Neural cell (in vitro differentiated cells): ENCODE measurements at regions not wholly inside any gene's neighbourhood (a gene's known extent, or its start where the extent isn't known, plus 50 kb on each side); places are given as distances from the start of the nearest gene placed in this dataset.

Experiments used
- H2AFZ ChIP-seq: fragments of 200-600, 300-800 bp; sonication (generic), shearing (Covaris generic); 2 replicates; pipeline ENCODE4 v1.6.0; 2014; ENCODE audit warnings: low read depth, mild to moderate bottlenecking, antibody characterized with exemption, low read length, moderate library complexity
- H3F3A ChIP-seq: fragments of 200-600 bp; shearing (Covaris generic); 2 replicates; pipeline ENCODE4 v1.6.1; 2016; ENCODE audit warnings: mild to moderate bottlenecking, moderate library complexity, mixed read lengths, antibody characterized with exemption, low read length; ENCODE audit not compliant: insufficient read depth, poor library complexity, severe bottlenecking
- H3K27ac ChIP-seq: fragments of 200-600, 300-800 bp; sonication (generic), shearing (Covaris generic); 2 replicates; pipeline ENCODE4 v1.5.1; 2014; ENCODE audit warnings: mild to moderate bottlenecking, low read length, moderate library complexity
- H3K27me3 ChIP-seq: fragments of 300-800, 200-600 bp; sonication (generic), shearing (Covaris generic); 2 replicates; pipeline ENCODE4 v1.6.0; 2014; ENCODE audit warnings: mild to moderate bottlenecking, low read depth, low read length, moderate library complexity; ENCODE audit not compliant: insufficient read depth
- H3K36me3 ChIP-seq: fragments of 300-800, 200-600 bp; sonication (generic), shearing (Covaris generic); 2 replicates; pipeline ENCODE4 v1.5.1; 2014; ENCODE audit warnings: mild to moderate bottlenecking, antibody characterized with exemption, low read length, moderate library complexity; ENCODE audit not compliant: insufficient read depth
- H3K4me2 ChIP-seq: fragments of 300-800, 200-600 bp; sonication (generic), shearing (Covaris generic); 2 replicates; pipeline ENCODE4 v1.6.0; 2014; ENCODE audit warnings: mild to moderate bottlenecking, low read length
- H3K4me3 ChIP-seq: fragments of 300-800, 200-600 bp; sonication (generic), shearing (Covaris generic); 2 replicates; pipeline ENCODE4 v1.5.1; 2014; ENCODE audit warnings: mild to moderate bottlenecking, low read length, moderate library complexity
- H3K79me2 ChIP-seq: fragments of 200-600 bp; shearing (Covaris generic); replicated peaks from 2 replicates; pipeline ENCODE4 v1.6.0; 2014; ENCODE audit warnings: mild to moderate bottlenecking, low read length, moderate library complexity; ENCODE audit not compliant: insufficient read depth
- H3K9ac ChIP-seq: fragments of 300-800, 200-600 bp; sonication (generic), shearing (Covaris generic); 2 replicates; pipeline ENCODE4 v1.6.1; 2016; ENCODE audit warnings: mild to moderate bottlenecking, low read length, mixed read lengths
- H3K9me2 ChIP-seq: fragments of 200-600 bp; shearing (Covaris generic); 2 replicates; pipeline ENCODE4 v1.6.1; 2016; ENCODE audit warnings: mild to moderate bottlenecking, low read length, mixed read lengths; ENCODE audit not compliant: insufficient read depth
- H3K9me3 ChIP-seq: fragments of 200-600, 300-800 bp; sonication (generic), shearing (Covaris generic); 2 replicates; pipeline ENCODE4 v1.6.1; 2016; ENCODE audit warnings: mild to moderate bottlenecking, mixed run types, low read length, moderate library complexity, mixed read lengths
- H4K20me1 ChIP-seq: fragments of 200-600 bp; shearing (Covaris generic); 2 replicates; pipeline ENCODE4 v1.6.1; 2016; ENCODE audit warnings: mild to moderate bottlenecking, mixed run types; ENCODE audit not compliant: insufficient read depth
- CTCF ChIP-seq: fragments of 450-650 bp; IDR thresholded peaks from 2 replicates; pipeline ENCODE4 v1.5.1; 2014; ENCODE audit warnings: antibody characterized with exemption, mild to moderate bottlenecking, moderate library complexity; ENCODE audit not compliant: poor library complexity, severe bottlenecking
- EP300 ChIP-seq: fragments of 450-650 bp; conservative IDR thresholded peaks from 2 replicates; pipeline ENCODE4 v1.6.1; 2014; ENCODE audit warnings: antibody characterized with exemption, mild to moderate bottlenecking, moderate library complexity; ENCODE audit not compliant: poor library complexity, severe bottlenecking
- EZH2 ChIP-seq: fragments of 200-600, 300-800 bp; shearing (Covaris generic), sonication (generic); IDR thresholded peaks from 2 replicates; pipeline ENCODE4 v1.6.1; 2014; ENCODE audit warnings: antibody characterized with exemption, low read length, borderline replicate concordance, mild to moderate bottlenecking; ENCODE audit not compliant: insufficient read depth, poor library complexity, severe bottlenecking
- MXI1 ChIP-seq: fragments of 450-650 bp; conservative IDR thresholded peaks from 2 replicates; pipeline ENCODE4 v1.6.1; 2014; ENCODE audit warnings: antibody characterized with exemption, mild to moderate bottlenecking; ENCODE audit not compliant: poor library complexity, severe bottlenecking
- POLR2AphosphoS5 ChIP-seq: IDR thresholded peaks from 2 replicates; pipeline ENCODE4 v1.6.1; 2012
- RAD21 ChIP-seq: fragments of 450-650 bp; conservative IDR thresholded peaks from 2 replicates; pipeline ENCODE4 v1.6.1; 2014; ENCODE audit warnings: antibody characterized with exemption, mild to moderate bottlenecking, moderate library complexity
- SMC3 ChIP-seq: fragments of 450-650 bp; conservative IDR thresholded peaks from 2 replicates; pipeline ENCODE4 v1.6.1; 2014; ENCODE audit warnings: antibody characterized with exemption, mild to moderate bottlenecking, moderate library complexity; ENCODE audit not compliant: poor library complexity
- TAF1 ChIP-seq: IDR thresholded peaks from 2 replicates; pipeline ENCODE4 v1.6.1; 2012; ENCODE audit warnings: low read depth
- TF ChIP-seq, protein P1 (sequence below): IDR thresholded peaks from 2 replicates; pipeline ENCODE4 v1.6.1; 2012; ENCODE audit warnings: borderline replicate concordance

- no peak overlapping the region for H3K9ac ChIP-seq
- H2AFZ ChIP-seq: no peak overlapping the region
- no peak overlapping the region for H3K4me2 ChIP-seq
- H4K20me1 ChIP-seq: no peaks in the 10 kb centered on the region
- TF ChIP-seq SMC3 (no peak), TAF1 (no peak), CTCF (no peak), EZH2 (no peak), EP300 (no peak), RAD21 (no peak), MXI1 (no peak), POLR2AphosphoS5 (no peak)
- TF ChIP-seq, protein P1, sequence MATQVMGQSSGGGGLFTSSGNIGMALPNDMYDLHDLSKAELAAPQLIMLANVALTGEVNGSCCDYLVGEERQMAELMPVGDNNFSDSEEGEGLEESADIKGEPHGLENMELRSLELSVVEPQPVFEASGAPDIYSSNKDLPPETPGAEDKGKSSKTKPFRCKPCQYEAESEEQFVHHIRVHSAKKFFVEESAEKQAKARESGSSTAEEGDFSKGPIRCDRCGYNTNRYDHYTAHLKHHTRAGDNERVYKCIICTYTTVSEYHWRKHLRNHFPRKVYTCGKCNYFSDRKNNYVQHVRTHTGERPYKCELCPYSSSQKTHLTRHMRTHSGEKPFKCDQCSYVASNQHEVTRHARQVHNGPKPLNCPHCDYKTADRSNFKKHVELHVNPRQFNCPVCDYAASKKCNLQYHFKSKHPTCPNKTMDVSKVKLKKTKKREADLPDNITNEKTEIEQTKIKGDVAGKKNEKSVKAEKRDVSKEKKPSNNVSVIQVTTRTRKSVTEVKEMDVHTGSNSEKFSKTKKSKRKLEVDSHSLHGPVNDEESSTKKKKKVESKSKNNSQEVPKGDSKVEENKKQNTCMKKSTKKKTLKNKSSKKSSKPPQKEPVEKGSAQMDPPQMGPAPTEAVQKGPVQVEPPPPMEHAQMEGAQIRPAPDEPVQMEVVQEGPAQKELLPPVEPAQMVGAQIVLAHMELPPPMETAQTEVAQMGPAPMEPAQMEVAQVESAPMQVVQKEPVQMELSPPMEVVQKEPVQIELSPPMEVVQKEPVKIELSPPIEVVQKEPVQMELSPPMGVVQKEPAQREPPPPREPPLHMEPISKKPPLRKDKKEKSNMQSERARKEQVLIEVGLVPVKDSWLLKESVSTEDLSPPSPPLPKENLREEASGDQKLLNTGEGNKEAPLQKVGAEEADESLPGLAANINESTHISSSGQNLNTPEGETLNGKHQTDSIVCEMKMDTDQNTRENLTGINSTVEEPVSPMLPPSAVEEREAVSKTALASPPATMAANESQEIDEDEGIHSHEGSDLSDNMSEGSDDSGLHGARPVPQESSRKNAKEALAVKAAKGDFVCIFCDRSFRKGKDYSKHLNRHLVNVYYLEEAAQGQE: no peak
- H3K27me3 ChIP-seq: no peaks in the 10 kb centered on the region
- no peaks in the 10 kb centered on the region for H3K79me2 ChIP-seq
- H3K9me2 ChIP-seq: no peaks in the 10 kb centered on the region
- no peaks in the 10 kb centered on the region for H3K36me3 ChIP-seq
- no peak overlapping the region for H3K27ac ChIP-seq
- H3K4me3 ChIP-seq: no peak overlapping the region
- no peaks in the 10 kb centered on the region for H3K9me3 ChIP-seq
- H3F3A ChIP-seq: no peaks in the 10 kb centered on the region
These were observed 56.2 kb upstream of the MAMDC2 start for GRCh38 chr9:69987457-69987856.

GRCh38 chr9:69993110-69993509, 50.5 kb upstream of the MAMDC2 start:
- Histone ChIP-seq H3K79me2 (no peaks in the 10 kb centered on the region), H3K4me3 (no peak overlapping the region), H3K9me2 (no peaks in the 10 kb centered on the region), H3K9me3 (no peaks in the 10 kb centered on the region), H2AFZ (no peak overlapping the region), H4K20me1 (no peaks in the 10 kb centered on the region), H3K27ac (no peak overlapping the region), H3K4me2 (no peak overlapping the region), H3K27me3 (no peaks in the 10 kb centered on the region), H3F3A (no peaks in the 10 kb centered on the region), H3K9ac (no peak overlapping the region), H3K36me3 (no peaks in the 10 kb centered on the region)
- no peak for TF ChIP-seq TAF1
- no peak for TF ChIP-seq MXI1
- no peak for TF ChIP-seq RAD21
